HCT116 (cell line): ENCODE measurements at regions not wholly inside any gene's neighbourhood (a gene's known extent, or its start where the extent isn't known, plus 50 kb on each side); places are given as distances from the start of the nearest gene placed in this dataset.

Experiments used
- ATAC-seq: fragments of 200-7000 bp; cut with Tn5 transposase; 2 replicates; pipeline ENCODE4 v1.9.1; 2020; ENCODE audit warnings: mild to moderate bottlenecking, moderate library complexity
- BruUV-seq: library from RNA; stranded (reverse); fragments of 400-500 nt; replicated peaks from 2 replicates; lab custom pipeline; 2021; lab: Mats Ljungman, UMichigan
- CTCF ChIA-PET: fragments of 300-600 bp; sonication (Branson Sonifier 250); formaldehyde crosslinking; loops from one replicate; lab custom pipeline; 2021; ENCODE audit warnings: antibody characterized with exemption; lab: Charles Lee
- POLR2A ChIA-PET: fragments of 300-600, 350-600 bp; sonication (Branson Sonifier 250); formaldehyde crosslinking; loops from one replicate; lab custom pipeline; 2021; ENCODE audit warnings: antibody characterized with exemption; lab: Charles Lee
- RAD21 ChIA-PET, 2 experiments: fragments of 300-600 bp; sonication (Branson Sonifier 250); formaldehyde crosslinking; loops; one replicate each; lab custom pipeline; 2023; ENCODE audit warnings: low total read pairs in 2 of 2; ENCODE audit not compliant: uncharacterized antibody in 2 of 2, unreplicated experiment in 2 of 2, low non-redundant PET in 1 of 2; lab: Charles Lee
- DNase-seq: peaks from one replicate; pipeline ENCODE4 v3.0.0-alpha.2; 2010; ENCODE audit warnings: low read depth, low spot score
- H2AFZ ChIP-seq: fragments of 200-600 bp; shearing (Covaris generic), sonication (generic); 2 replicates; pipeline ENCODE4 v1.6.1; 2017; ENCODE audit warnings: low read depth, mixed run types, mixed read lengths, antibody characterized with exemption, low read length; ENCODE audit not compliant: poor library complexity, severe bottlenecking
- H3K27ac ChIP-seq: 2 replicates; pipeline ENCODE4 v1.5.1; 2012; ENCODE audit warnings: low read depth, low read length
- H3K27me3 ChIP-seq: fragments of 200-600 bp; sonication (generic); 2 replicates; pipeline ENCODE4 v1.6.1; 2016; ENCODE audit warnings: mixed run types, low read length, mixed read lengths; ENCODE audit not compliant: insufficient read depth
- H3K36me3 ChIP-seq, 2 experiments: fragments of 200-500 bp in 1 of 2; fragments of 200-600 bp in 1 of 2; sonication (Bioruptor generic) in 1 of 2; sonication (generic) in 1 of 2; 2 replicates each; pipeline versions ENCODE4 v1.5.1 to v1.6.1; 2014 to 2016; ENCODE audit warnings: low read length in 2 of 2, inconsistent platforms in 1 of 2, mixed read lengths in 1 of 2, mixed run types in 1 of 2; ENCODE audit not compliant: insufficient read depth in 2 of 2, control insufficient read depth in 1 of 2
- H3K4me1 ChIP-seq, 2 experiments: fragments of 200-600 bp in 1 of 2; sonication (generic) in 1 of 2; 2 replicates each; pipeline versions ENCODE4 v1.5.1 to v1.6.1; 2012 to 2017; ENCODE audit warnings: low read length in 2 of 2, inconsistent platforms in 1 of 2, mild to moderate bottlenecking in 1 of 2, mixed read lengths in 1 of 2, mixed run types in 1 of 2, moderate library complexity in 1 of 2; ENCODE audit not compliant: insufficient read depth in 2 of 2, control insufficient read depth in 1 of 2
- H3K4me2 ChIP-seq: fragments of 200-600 bp; sonication (generic); 2 replicates; pipeline ENCODE4 v1.6.1; 2017; ENCODE audit warnings: mixed run types, low read length, mixed read lengths
- H3K4me3 ChIP-seq, 2 experiments: fragments of 200-600 bp in 1 of 2; sonication (generic) in 1 of 2; replicated peaks in 1 of 2; 2 replicates each; pipeline ENCODE4 v1.5.1; 2011 to 2016; ENCODE audit warnings: low read length in 2 of 2, control low read depth in 1 of 2, low read depth in 1 of 2, mild to moderate bottlenecking in 1 of 2, mixed read lengths in 1 of 2, mixed run types in 1 of 2
- H3K79me2 ChIP-seq: fragments of 200-600 bp; sonication (generic); 2 replicates; pipeline ENCODE4 v1.6.1; 2017; ENCODE audit warnings: mild to moderate bottlenecking, mixed run types, low read length, moderate library complexity, mixed read lengths; ENCODE audit not compliant: insufficient read depth
- H3K9ac ChIP-seq: fragments of 200-600 bp; sonication (generic); 2 replicates; pipeline ENCODE4 v1.6.1; 2016; ENCODE audit warnings: low read length, mixed read lengths
- H3K9me2 ChIP-seq: fragments of 200-600 bp; sonication (generic), shearing (Covaris generic); 2 replicates; pipeline ENCODE4 v1.6.1; 2017; ENCODE audit warnings: mixed run types, mild to moderate bottlenecking, moderate library complexity; ENCODE audit not compliant: insufficient read depth
- H3K9me3 ChIP-seq, 2 experiments: fragments of 200-500 bp in 1 of 2; fragments of 200-600 bp in 1 of 2; sonication (Bioruptor generic) in 1 of 2; sonication (generic) in 1 of 2; 2 replicates each; pipeline ENCODE4 v1.6.1; 2014 to 2017; ENCODE audit warnings: low read length in 2 of 2, mixed read lengths in 2 of 2, inconsistent platforms in 1 of 2, low read depth in 1 of 2, mild to moderate bottlenecking in 1 of 2, mixed run types in 1 of 2, moderate library complexity in 1 of 2; ENCODE audit not compliant: control insufficient read depth in 1 of 2, insufficient read depth in 1 of 2
- H4K20me1 ChIP-seq: fragments of 200-600 bp; sonication (generic), shearing (Covaris generic); 2 replicates; pipeline ENCODE4 v1.6.1; 2017; ENCODE audit warnings: mixed run types, mild to moderate bottlenecking, moderate library complexity; ENCODE audit not compliant: insufficient read depth
- ATF3 ChIP-seq: IDR thresholded peaks from 2 replicates; pipeline ENCODE4 v1.6.1; 2012
- CBX3 ChIP-seq: IDR thresholded peaks from 2 replicates; pipeline ENCODE4 v1.6.1; 2012; ENCODE audit warnings: low read depth
- EZH2 ChIP-seq: fragments of 200-600 bp; sonication (generic); IDR thresholded peaks from 2 replicates; pipeline ENCODE4 v1.6.1; 2017; ENCODE audit warnings: antibody characterized with exemption, mixed run types
- EZH2phosphoT487 ChIP-seq: fragments of 200-600 bp; IDR thresholded peaks from 2 replicates; pipeline ENCODE4 v1.6.1; 2018; ENCODE audit warnings: antibody characterized with exemption, borderline replicate concordance
- FOSL1 ChIP-seq: IDR thresholded peaks from 2 replicates; pipeline ENCODE4 v1.6.1; 2012; ENCODE audit warnings: low read depth
- POLR2A ChIP-seq: IDR thresholded peaks from 2 replicates; pipeline ENCODE4 v1.7.0; 2011; ENCODE audit warnings: borderline replicate concordance; ENCODE audit not compliant: insufficient read depth, insufficient read length; ENCODE audit errors: extremely low read depth
- POLR2AphosphoS5 ChIP-seq: IDR thresholded peaks from 2 replicates; pipeline ENCODE4 v1.6.1; 2011; ENCODE audit warnings: mild to moderate bottlenecking, low read depth, low read length, moderate library complexity
- RAD21 ChIP-seq: IDR thresholded peaks from 2 replicates; pipeline ENCODE4 v1.6.1; 2012; ENCODE audit warnings: low read depth, mild to moderate bottlenecking
- SIN3A ChIP-seq: IDR thresholded peaks from 2 replicates; pipeline ENCODE4 v1.6.1; 2012; ENCODE audit warnings: low read depth
- SRF ChIP-seq: IDR thresholded peaks from 2 replicates; pipeline ENCODE4 v1.6.1; 2012; ENCODE audit warnings: low read depth
- TCF7L2 ChIP-seq: IDR thresholded peaks from 2 replicates; pipeline ENCODE4 v1.7.0; 2011; ENCODE audit warnings: borderline replicate concordance, inconsistent platforms; ENCODE audit not compliant: insufficient read depth, insufficient read length; ENCODE audit errors: extremely low read depth
- ZBTB33 ChIP-seq: IDR thresholded peaks from 2 replicates; pipeline ENCODE4 v1.6.1; 2011; ENCODE audit warnings: mild to moderate bottlenecking, low read length, moderate library complexity; ENCODE audit not compliant: insufficient replicate concordance; ENCODE audit errors: extremely low read depth
- ZFX ChIP-seq: fragments of 450-650 bp; IDR thresholded peaks from 2 replicates; pipeline ENCODE4 v1.6.1; 2017
- intact Hi-C: fragments of 100-400 bp; cut with micrococcal nuclease; formaldehyde crosslinking; loops from 2 replicates; pipeline ENCODE4 v1.10.0; 2022
- TF ChIP-seq, protein P1 (sequence below): IDR thresholded peaks from 2 replicates; pipeline ENCODE4 v1.6.1; 2012
- TF ChIP-seq, protein P2 (sequence below), 3 experiments: fragments of 200-600 bp in 1 of 3; sonication (generic) in 1 of 3; IDR thresholded peaks in 2 of 3; conservative IDR thresholded peaks in 1 of 3; 2 replicates each; pipeline ENCODE4 v1.5.1; 2012 to 2017; ENCODE audit warnings: low read depth in 2 of 3, low read length in 2 of 3, antibody characterized with exemption in 1 of 3, borderline replicate concordance in 1 of 3, control low read depth in 1 of 3, mild to moderate bottlenecking in 1 of 3, mixed read lengths in 1 of 3, mixed run types in 1 of 3, moderate library complexity in 1 of 3; ENCODE audit not compliant: insufficient read depth in 1 of 3

DNA sequence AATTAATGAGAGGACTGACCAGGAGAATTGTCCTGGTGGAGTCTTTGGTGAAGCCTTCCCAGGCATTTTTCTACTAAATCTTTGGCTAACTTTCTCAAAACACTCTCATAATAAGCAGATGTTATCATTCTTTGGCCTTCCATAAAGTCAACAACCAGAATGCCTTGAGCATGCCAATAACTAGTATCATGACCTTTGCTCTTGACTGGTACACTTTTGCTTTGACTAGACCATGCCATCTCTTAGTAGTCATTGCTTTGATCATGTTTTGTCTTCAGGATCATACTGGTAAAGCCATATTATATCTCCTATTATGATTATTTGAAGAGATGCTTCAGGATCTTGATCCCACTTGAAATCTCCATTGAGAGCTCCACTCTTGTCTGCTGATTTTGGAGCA is 506.9 kb downstream of the ELAVL2 start:
- no peaks in the 10 kb centered on the region for H3K79me2 ChIP-seq

More for the DNA sequence above, 506.9 kb downstream of the ELAVL2 start:
- H3K9ac ChIP-seq, result no peak overlapping the region
- POLR2A ChIA-PET, result no interaction called here
- DNase-seq (no peak), ATAC-seq (no peak)
- no peaks in the 10 kb centered on the region for H3K36me3 ChIP-seq
- intact Hi-C loops, result no loop called here
- no peak overlapping the region for H2AFZ ChIP-seq
- no peak overlapping the region for H3K4me3 ChIP-seq
- no TSS peak for BruUV-seq
- no peak for TF ChIP-seq CBX3
- no peak for TF ChIP-seq RAD21
- no peak for TF ChIP-seq EZH2
- TF ChIP-seq POLR2AphosphoS5, result no peak
- no peak for TF ChIP-seq SRF
- TF ChIP-seq ATF3, result no peak
- no peak for TF ChIP-seq EZH2phosphoT487
- TF ChIP-seq, protein P1, sequence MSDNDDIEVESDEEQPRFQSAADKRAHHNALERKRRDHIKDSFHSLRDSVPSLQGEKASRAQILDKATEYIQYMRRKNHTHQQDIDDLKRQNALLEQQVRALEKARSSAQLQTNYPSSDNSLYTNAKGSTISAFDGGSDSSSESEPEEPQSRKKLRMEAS, result no peak
- no peak for TF ChIP-seq TCF7L2
- no peak for TF ChIP-seq SIN3A
- no peak for TF ChIP-seq FOSL1
- TF ChIP-seq ZBTB33, result no peak
- no peak for TF ChIP-seq ZFX
- TF ChIP-seq, protein P2, sequence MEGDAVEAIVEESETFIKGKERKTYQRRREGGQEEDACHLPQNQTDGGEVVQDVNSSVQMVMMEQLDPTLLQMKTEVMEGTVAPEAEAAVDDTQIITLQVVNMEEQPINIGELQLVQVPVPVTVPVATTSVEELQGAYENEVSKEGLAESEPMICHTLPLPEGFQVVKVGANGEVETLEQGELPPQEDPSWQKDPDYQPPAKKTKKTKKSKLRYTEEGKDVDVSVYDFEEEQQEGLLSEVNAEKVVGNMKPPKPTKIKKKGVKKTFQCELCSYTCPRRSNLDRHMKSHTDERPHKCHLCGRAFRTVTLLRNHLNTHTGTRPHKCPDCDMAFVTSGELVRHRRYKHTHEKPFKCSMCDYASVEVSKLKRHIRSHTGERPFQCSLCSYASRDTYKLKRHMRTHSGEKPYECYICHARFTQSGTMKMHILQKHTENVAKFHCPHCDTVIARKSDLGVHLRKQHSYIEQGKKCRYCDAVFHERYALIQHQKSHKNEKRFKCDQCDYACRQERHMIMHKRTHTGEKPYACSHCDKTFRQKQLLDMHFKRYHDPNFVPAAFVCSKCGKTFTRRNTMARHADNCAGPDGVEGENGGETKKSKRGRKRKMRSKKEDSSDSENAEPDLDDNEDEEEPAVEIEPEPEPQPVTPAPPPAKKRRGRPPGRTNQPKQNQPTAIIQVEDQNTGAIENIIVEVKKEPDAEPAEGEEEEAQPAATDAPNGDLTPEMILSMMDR (IDR thresholded peaks at IDR 0.05 in 2 of 3, conservative IDR thresholded peaks at IDR 0.05 in 1 of 3; ENCODE audit: borderline replicate concordance in 1 of 3, insufficient read depth in 1 of 3, low read depth in 2 of 3, low read length in 2 of 3), result no peak
- TF ChIP-seq POLR2A, result no peak
- no peak overlapping the region for H3K27ac ChIP-seq
- RAD21 ChIA-PET, result no interaction called here
- peaks cover 4 to 13% of the 10 kb centered on the region in 2 experiments; a peak in 2 of 4 replicates for H3K9me3 ChIP-seq
- no peaks in the 10 kb centered on the region for H3K9me2 ChIP-seq
- no peaks in the 10 kb centered on the region for H3K27me3 ChIP-seq
- H3K4me2 ChIP-seq, result no peak overlapping the region
- H4K20me1 ChIP-seq, result no peaks in the 10 kb centered on the region
- CTCF ChIA-PET, result no interaction called here
- no peaks in the 10 kb centered on the region for H3K4me1 ChIP-seq
